Nephron (organoid): ENCODE measurements at regions not wholly inside any gene's neighbourhood (a gene's known extent, or its start where the extent isn't known, plus 50 kb on each side); places are given as distances from the start of the nearest gene placed in this dataset.
A peak's percentile ranks its signal among the peaks of the same experiment; 100 is the strongest.

ENCODE experiments used
- H3K27ac Mint-ChIP-seq, 3 experiments: 2 replicates each; pipeline ENCODE4 v1.8.0; 2020; ENCODE audit warnings: mixed read lengths in 3 of 3, mild to moderate bottlenecking in 2 of 3, moderate library complexity in 1 of 3
- H3K27me3 Mint-ChIP-seq: 2 replicates; pipeline ENCODE4 v1.8.0; 2021; ENCODE audit warnings: low read depth, mild to moderate bottlenecking, moderate library complexity, mixed read lengths
- H3K36me3 Mint-ChIP-seq: 2 replicates; pipeline ENCODE4 v1.8.0; 2020; ENCODE audit warnings: low read depth, mixed read lengths
- H3K4me1 Mint-ChIP-seq: 2 replicates; pipeline ENCODE4 v1.8.0; 2020; ENCODE audit warnings: mixed read lengths
- H3K4me3 Mint-ChIP-seq, 3 experiments: 2 replicates each; pipeline ENCODE4 v1.8.0; 2020; ENCODE audit warnings: mild to moderate bottlenecking in 3 of 3, mixed read lengths in 3 of 3, moderate library complexity in 2 of 3
- H3K9me3 Mint-ChIP-seq: 2 replicates; pipeline ENCODE4 v1.8.0; 2020; ENCODE audit warnings: mixed read lengths
- TF ChIP-seq, protein P1 (sequence below), 3 experiments: fragments of 200-600 bp; sonication (generic); IDR thresholded peaks; one replicate each; pipeline ENCODE4 v1.5.0; 2021; ENCODE audit warnings: antibody characterized with exemption in 3 of 3; ENCODE audit not compliant: unreplicated experiment in 3 of 3

- H3K27me3 Mint-ChIP-seq, result no peaks in the 10 kb centered on the region
- peak overlapping the region in 1 of 3 experiments; percentile 25 for H3K4me3 Mint-ChIP-seq
- peaks cover 74% of the 10 kb centered on the region for H3K4me1 Mint-ChIP-seq
- H3K9me3 Mint-ChIP-seq, result peaks cover 2% of the 10 kb centered on the region
- peak overlapping the region in 2 of 3 experiments; percentile 86 to 90 for H3K27ac Mint-ChIP-seq
- no peaks in the 10 kb centered on the region for H3K36me3 Mint-ChIP-seq
- TF ChIP-seq, protein P1, sequence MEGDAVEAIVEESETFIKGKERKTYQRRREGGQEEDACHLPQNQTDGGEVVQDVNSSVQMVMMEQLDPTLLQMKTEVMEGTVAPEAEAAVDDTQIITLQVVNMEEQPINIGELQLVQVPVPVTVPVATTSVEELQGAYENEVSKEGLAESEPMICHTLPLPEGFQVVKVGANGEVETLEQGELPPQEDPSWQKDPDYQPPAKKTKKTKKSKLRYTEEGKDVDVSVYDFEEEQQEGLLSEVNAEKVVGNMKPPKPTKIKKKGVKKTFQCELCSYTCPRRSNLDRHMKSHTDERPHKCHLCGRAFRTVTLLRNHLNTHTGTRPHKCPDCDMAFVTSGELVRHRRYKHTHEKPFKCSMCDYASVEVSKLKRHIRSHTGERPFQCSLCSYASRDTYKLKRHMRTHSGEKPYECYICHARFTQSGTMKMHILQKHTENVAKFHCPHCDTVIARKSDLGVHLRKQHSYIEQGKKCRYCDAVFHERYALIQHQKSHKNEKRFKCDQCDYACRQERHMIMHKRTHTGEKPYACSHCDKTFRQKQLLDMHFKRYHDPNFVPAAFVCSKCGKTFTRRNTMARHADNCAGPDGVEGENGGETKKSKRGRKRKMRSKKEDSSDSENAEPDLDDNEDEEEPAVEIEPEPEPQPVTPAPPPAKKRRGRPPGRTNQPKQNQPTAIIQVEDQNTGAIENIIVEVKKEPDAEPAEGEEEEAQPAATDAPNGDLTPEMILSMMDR (IDR thresholded peaks at IDR 0.05; ENCODE audit: unreplicated experiment in 3 of 3), result no peak
Observed at GRCh38 chr11:122036493-122036892, 79.5 kb downstream of the BLID start.

GRCh38 chr11:122036018-122036417 lies 80.0 kb downstream of the BLID start:
- H3K4me3 Mint-ChIP-seq, result peak overlapping the region in 1 of 3 experiments; percentile 25
- peaks cover 2% of the 10 kb centered on the region for H3K9me3 Mint-ChIP-seq
- peak overlapping the region in 2 of 3 experiments; percentile 86 to 90 for H3K27ac Mint-ChIP-seq
- no peaks in the 10 kb centered on the region for H3K36me3 Mint-ChIP-seq
- H3K27me3 Mint-ChIP-seq, result no peaks in the 10 kb centered on the region
- peaks cover 79% of the 10 kb centered on the region for H3K4me1 Mint-ChIP-seq
- TF ChIP-seq, protein P1 (IDR thresholded peaks at IDR 0.05; ENCODE audit: unreplicated experiment in 3 of 3), result no peak

- Mint-ChIP-seq H3K36me3 (no peaks in the 10 kb centered on the region), H3K4me1 (peaks cover 81% of the 10 kb centered on the region), H3K9me3 (peaks cover 2% of the 10 kb centered on the region), H3K27me3 (peaks cover under 1% of the 10 kb centered on the region), H3K4me3 (no peak overlapping the region), H3K27ac (peak overlapping the region in 2 of 3 experiments; percentile 20 to 29)
- TF ChIP-seq, protein P1 (IDR thresholded peaks at IDR 0.05; ENCODE audit: unreplicated experiment in 3 of 3), result no peak
Observed at GRCh38 chr11:122033631-122034030, 82.4 kb downstream of the BLID start.

DNA sequence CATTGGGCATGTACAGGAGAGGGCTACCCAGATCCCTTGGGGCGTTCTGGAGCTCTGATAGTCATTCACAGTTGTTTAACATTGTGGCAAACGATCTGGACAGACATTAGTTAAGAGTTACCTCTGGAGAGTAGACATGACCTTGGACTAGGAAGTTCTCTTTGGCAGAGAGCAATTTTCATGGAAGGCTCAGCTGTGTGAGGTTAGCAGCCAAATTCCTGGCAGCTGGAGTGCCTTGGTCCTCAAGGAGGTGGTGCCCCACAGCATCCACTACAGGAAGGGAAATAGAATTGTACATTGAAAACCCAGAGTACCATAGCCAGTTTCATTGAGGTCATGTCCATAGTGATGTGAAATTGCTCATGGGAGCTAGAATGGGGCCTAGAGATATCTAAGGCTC lies 82.8 kb downstream of the BLID start:
- peaks cover 2% of the 10 kb centered on the region for H3K9me3 Mint-ChIP-seq
- H3K36me3 Mint-ChIP-seq, result no peaks in the 10 kb centered on the region
- peak overlapping the region in 2 of 3 experiments; percentile 20 to 29 for H3K27ac Mint-ChIP-seq
- TF ChIP-seq, protein P1 (IDR thresholded peaks at IDR 0.05; ENCODE audit: unreplicated experiment in 3 of 3), result no peak
- no peak overlapping the region for H3K4me3 Mint-ChIP-seq
- H3K4me1 Mint-ChIP-seq, result peaks cover 81% of the 10 kb centered on the region
- H3K27me3 Mint-ChIP-seq, result peaks cover 4% of the 10 kb centered on the region

GRCh38 chr11:122032317-122032716 lies 83.7 kb downstream of the BLID start:
- peaks cover 4% of the 10 kb centered on the region for H3K27me3 Mint-ChIP-seq
- peaks cover 79% of the 10 kb centered on the region for H3K4me1 Mint-ChIP-seq
- no peak overlapping the region for H3K4me3 Mint-ChIP-seq
- H3K9me3 Mint-ChIP-seq, result peaks cover 2% of the 10 kb centered on the region
- H3K27ac Mint-ChIP-seq, result peak overlapping the region in 2 of 3 experiments; percentile 29 to 64
- TF ChIP-seq, protein P1 (IDR thresholded peaks at IDR 0.05; ENCODE audit: unreplicated experiment in 3 of 3), result no peak
- H3K36me3 Mint-ChIP-seq, result no peaks in the 10 kb centered on the region

DNA sequence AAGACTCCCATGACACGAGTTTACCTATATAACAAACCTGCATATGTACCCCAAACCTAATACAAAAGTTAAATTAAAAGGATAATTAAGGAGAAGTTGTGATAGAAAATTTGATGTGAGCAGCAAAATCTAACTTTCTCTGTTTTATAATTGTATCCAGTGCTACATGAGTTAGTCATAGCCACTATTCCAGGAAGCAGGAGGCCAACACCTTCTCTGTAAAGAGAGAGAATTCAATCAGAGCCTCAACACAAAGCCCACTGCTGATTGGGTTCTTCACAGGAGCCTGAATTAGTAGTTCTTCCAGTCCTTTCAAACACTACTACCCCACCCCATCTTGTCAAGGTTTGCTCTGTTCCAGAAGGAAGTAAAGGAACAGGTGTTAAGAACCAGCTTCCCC lies 84.2 kb downstream of the BLID start:
- TF ChIP-seq, protein P1 (IDR thresholded peaks at IDR 0.05; ENCODE audit: unreplicated experiment in 3 of 3), result no peak
- peaks cover 83% of the 10 kb centered on the region for H3K4me1 Mint-ChIP-seq
- H3K27me3 Mint-ChIP-seq, result peaks cover 4% of the 10 kb centered on the region
- H3K27ac Mint-ChIP-seq, result peak overlapping the region in 2 of 3 experiments; percentile 29 to 64
- no peaks in the 10 kb centered on the region for H3K36me3 Mint-ChIP-seq
- H3K9me3 Mint-ChIP-seq, result peaks cover 2% of the 10 kb centered on the region
- H3K4me3 Mint-ChIP-seq, result no peak overlapping the region
